ENCODE measurements at regions not wholly inside any gene's neighbourhood (a gene's known extent, or its start where the extent isn't known, plus 50 kb on each side); places are given as distances from the start of the nearest gene placed in this dataset.
"Not testable (repeated sequence)": the region's sequence is repeated elsewhere in the genome, so short reads cannot be mapped to it uniquely, and the experiment has no call there.

DNA sequence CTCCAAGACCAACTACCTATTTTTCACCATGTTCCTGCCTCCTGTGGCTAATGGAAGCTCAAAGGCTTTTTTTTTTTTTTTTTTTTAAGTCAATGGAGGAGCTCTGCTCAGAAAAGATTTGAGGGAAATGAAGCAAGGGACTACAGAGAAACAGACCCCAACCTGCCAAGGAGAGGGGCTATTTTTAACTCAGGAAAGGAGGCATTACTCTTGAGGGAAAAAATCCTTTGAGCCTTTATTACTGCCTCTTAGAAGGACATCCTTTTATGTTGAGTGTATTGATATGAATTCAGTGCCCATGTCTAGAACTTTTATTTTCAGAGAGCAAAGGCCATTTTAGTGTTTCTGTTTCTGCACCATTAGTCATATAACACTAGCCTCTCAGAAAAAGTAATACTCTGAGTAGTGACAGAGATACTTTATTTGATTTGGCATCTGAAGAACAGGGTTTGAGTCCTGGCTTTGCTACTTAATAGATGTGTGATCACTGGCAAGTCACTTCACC is 68.1 kb upstream of the PCDH8 start:
- Histone ChIP-seq H3K4me1 (ENCODE audit: control insufficient read depth, insufficient read depth, low read length) (no peaks in the 10 kb centered on the region), H3K9ac (ENCODE audit: extremely low read depth, low read length, poor library complexity, severe bottlenecking) (no peak overlapping the region), H3K36me3 (ENCODE audit: control insufficient read depth, insufficient read depth, low read length) (no peaks in the 10 kb centered on the region), H3K27ac (ENCODE audit: low read depth, low read length) (no peak overlapping the region), H3K27me3 (ENCODE audit: control insufficient read depth, insufficient read depth, low read length, poor library complexity, severe bottlenecking) (peaks cover 92% of the 10 kb centered on the region), H3K4me3 (ENCODE audit: low read length) (no peak overlapping the region), H3K9me3 (ENCODE audit: control insufficient read depth, low read length) (peaks cover 11% of the 10 kb centered on the region)
- Mint-ChIP-seq H3K36me3 (ENCODE audit: low read depth) (no peaks in the 10 kb centered on the region), H3K4me3 (no peak overlapping the region), H3K27ac (no peak overlapping the region), H3K4me1 (peaks cover 4% of the 10 kb centered on the region), H3K27me3 (ENCODE audit: insufficient read depth) (peaks cover 76% of the 10 kb centered on the region), H3K9me3 (peaks cover 4% of the 10 kb centered on the region)
- DNase-seq, result no peak
- TF ChIP-seq, protein P1, sequence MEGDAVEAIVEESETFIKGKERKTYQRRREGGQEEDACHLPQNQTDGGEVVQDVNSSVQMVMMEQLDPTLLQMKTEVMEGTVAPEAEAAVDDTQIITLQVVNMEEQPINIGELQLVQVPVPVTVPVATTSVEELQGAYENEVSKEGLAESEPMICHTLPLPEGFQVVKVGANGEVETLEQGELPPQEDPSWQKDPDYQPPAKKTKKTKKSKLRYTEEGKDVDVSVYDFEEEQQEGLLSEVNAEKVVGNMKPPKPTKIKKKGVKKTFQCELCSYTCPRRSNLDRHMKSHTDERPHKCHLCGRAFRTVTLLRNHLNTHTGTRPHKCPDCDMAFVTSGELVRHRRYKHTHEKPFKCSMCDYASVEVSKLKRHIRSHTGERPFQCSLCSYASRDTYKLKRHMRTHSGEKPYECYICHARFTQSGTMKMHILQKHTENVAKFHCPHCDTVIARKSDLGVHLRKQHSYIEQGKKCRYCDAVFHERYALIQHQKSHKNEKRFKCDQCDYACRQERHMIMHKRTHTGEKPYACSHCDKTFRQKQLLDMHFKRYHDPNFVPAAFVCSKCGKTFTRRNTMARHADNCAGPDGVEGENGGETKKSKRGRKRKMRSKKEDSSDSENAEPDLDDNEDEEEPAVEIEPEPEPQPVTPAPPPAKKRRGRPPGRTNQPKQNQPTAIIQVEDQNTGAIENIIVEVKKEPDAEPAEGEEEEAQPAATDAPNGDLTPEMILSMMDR (conservative IDR thresholded peaks at IDR 0.05), result no peak

DNA sequence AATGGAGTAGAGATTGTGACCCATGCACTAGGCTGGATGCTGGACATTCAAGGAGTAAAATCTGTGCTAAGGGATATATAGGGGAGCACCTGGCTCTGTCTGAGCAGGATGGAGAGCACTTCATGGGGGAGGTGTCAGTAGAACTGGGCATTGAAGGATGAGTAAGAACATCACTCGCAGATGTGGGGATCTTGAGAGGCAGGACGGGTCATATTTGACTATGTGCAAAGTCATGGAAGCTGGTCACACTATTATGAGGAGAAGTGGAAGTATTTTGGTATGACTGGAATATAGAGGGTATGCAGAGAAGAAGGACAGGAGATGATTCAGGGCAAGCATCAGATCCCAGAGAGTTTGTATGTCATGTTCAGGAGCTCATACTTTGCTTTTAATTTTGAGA is 62.9 kb upstream of the PCDH8 start:
- Mint-ChIP-seq H3K27ac (no peak overlapping the region), H3K4me1 (peaks cover 9% of the 10 kb centered on the region), H3K4me3 (no peak overlapping the region), H3K36me3 (ENCODE audit: low read depth) (no peaks in the 10 kb centered on the region), H3K27me3 (ENCODE audit: insufficient read depth) (peaks cover 64% of the 10 kb centered on the region), H3K9me3 (no peaks in the 10 kb centered on the region)
- Histone ChIP-seq H3K4me3 (ENCODE audit: low read length) (no peak overlapping the region), H3K9ac (ENCODE audit: extremely low read depth, low read length, poor library complexity, severe bottlenecking) (no peak overlapping the region), H3K27ac (ENCODE audit: low read depth, low read length) (no peak overlapping the region), H3K4me1 (ENCODE audit: control insufficient read depth, insufficient read depth, low read length) (no peaks in the 10 kb centered on the region), H3K36me3 (ENCODE audit: control insufficient read depth, insufficient read depth, low read length) (no peaks in the 10 kb centered on the region), H3K9me3 (ENCODE audit: control insufficient read depth, low read length) (no peaks in the 10 kb centered on the region), H3K27me3 (ENCODE audit: control insufficient read depth, insufficient read depth, low read length, poor library complexity, severe bottlenecking) (peaks cover 92% of the 10 kb centered on the region)
- DNase-seq, result no peak
- TF ChIP-seq, protein P1 (conservative IDR thresholded peaks at IDR 0.05), result no peak
- WGBS, 2 experiments (ENCODE audit: insufficient coverage in 1 of 2, insufficient read length in 1 of 2), result 86 to 90% methylated on average over 2 of the region's 2 CpGs

DNA sequence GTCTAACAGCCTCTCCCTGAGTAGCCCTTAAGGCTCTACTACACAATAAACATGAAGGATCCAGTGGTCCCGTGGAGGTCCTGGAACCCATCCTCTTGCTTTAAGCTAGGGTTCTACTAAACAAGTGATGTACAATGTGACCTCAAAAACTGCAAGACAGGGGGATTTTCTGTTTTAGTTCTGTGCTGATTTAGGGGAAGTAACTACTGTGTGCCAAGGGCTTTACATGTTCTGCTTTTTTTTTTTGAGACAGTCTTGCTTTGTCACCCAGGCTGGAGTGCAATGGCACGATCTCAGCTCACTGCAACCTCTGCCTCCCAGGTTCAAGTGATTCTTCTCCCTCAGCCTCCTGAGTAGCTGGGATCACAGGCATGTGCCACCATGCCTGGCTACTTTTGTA is 61.9 kb upstream of the PCDH8 start:
- H3K9me3 Mint-ChIP-seq; H3K9ac ChIP-seq (ENCODE audit: extremely low read depth, low read length, poor library complexity, severe bottlenecking); H3K36me3 ChIP-seq (ENCODE audit: control insufficient read depth, insufficient read depth, low read length); H3K9me3 ChIP-seq (ENCODE audit: control insufficient read depth, low read length); H3K4me3 Mint-ChIP-seq; DNase-seq; H3K27ac ChIP-seq (ENCODE audit: low read depth, low read length); H3K4me3 ChIP-seq (ENCODE audit: low read length); H3K4me1 ChIP-seq (ENCODE audit: control insufficient read depth, insufficient read depth, low read length); H3K27ac Mint-ChIP-seq; H3K36me3 Mint-ChIP-seq (ENCODE audit: low read depth): not testable (repeated sequence)
- H3K4me1 Mint-ChIP-seq, result peaks cover 19% of the 10 kb centered on the region
- peaks cover 70% of the 10 kb centered on the region for H3K27me3 Mint-ChIP-seq (ENCODE audit: insufficient read depth)
- WGBS, 2 experiments (ENCODE audit: insufficient coverage in 1 of 2, insufficient read length in 1 of 2), result 88 to 100% methylated on average over 1 to 2 of the region's 2 CpGs
- H3K27me3 ChIP-seq (ENCODE audit: control insufficient read depth, insufficient read depth, low read length, poor library complexity, severe bottlenecking), result peaks cover 95% of the 10 kb centered on the region
